Right ventricle myocardium inferior (tissue), 1 donor: ENCODE measurements at regions not wholly inside any gene's neighbourhood (a gene's known extent, or its start where the extent isn't known, plus 50 kb on each side); places are given as distances from the start of the nearest gene placed in this dataset.
A peak's percentile ranks its signal among the peaks of the same experiment; 100 is the strongest.

ENCODE experiments used
- ATAC-seq: fragments of 200-7000 bp; cut with Tn5 transposase; one replicate; pipeline ENCODE4 v1.9.1; 2020; ENCODE audit warnings: mild to moderate bottlenecking, moderate library complexity
- DNase-seq: peaks from one replicate; pipeline ENCODE4 v3.0.0; 2021; ENCODE audit errors: missing footprints
- intact Hi-C: fragments of 100-400 bp; cut with DNase I; formaldehyde crosslinking; loops from one replicate; pipeline ENCODE4 v1.11.0; 2022
- donor health status: DM: no; HTN: yes; CAD: no; lungs with severe emphysema.

DNA sequence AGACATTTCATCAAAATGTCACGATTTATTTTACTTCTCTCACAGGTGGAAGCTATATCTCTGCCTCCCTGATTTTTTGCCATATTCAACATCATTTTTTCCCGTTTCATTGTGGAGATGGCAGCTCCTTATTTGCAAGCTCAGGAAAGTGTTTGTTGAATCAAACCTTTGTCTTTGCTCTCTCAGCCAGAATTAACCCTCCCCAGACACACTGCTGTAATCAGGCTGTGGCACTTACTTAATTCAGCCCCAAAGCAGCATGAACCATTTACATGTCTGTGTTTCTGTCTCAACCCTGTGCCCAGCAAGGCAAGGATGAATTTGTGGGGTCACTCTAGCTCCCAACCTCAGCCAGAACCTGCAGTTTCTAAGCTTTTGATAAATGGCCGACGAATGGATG is 397.2 kb downstream of the TCERG1L start:
- DNase-seq (no peak), ATAC-seq (no peak)
- intact Hi-C loops, result no loop called here

DNA sequence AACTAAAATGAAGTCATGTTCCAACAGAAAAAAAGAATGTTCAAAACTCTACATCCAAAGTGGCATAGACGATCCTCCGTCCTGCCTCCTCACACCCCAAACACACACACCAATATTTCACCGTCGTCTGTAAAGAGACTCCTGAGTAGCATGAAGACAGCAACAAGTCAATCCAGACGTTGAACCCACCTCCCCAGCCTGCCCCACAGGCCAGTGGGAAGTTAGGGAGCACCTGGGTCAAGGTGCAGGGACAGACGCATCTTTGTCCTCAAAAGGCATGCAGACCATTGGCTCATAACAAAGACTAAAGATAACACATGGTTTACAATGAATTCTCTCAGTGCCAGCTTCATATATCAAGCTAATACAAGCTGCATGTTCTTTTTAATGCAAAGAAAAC is 396.5 kb downstream of the TCERG1L start:
- ATAC-seq, result no peak
- intact Hi-C loops, result no loop called here
- no peak for DNase-seq

DNA sequence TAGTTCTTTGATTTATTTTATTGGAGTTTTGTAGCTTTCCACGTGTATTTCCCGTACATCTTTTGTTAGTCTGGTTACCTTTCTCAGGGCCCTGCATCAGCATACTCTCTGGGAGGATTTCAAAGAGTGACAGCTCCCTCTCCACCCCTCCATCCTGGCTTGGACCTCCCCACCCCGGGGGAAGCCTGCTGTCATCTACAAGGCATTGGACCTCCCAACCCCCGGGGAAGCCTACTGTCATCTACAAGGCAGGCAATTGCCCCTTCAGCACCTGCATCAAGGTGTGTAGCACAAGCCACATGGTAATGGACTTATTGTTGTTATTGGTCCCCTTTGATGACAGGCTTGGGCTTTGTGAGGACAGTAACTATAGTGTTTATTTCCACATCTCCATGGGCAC is 390.1 kb downstream of the TCERG1L start:
- ATAC-seq, result no peak
- intact Hi-C loops, result no loop called here
- no peak for DNase-seq

DNA sequence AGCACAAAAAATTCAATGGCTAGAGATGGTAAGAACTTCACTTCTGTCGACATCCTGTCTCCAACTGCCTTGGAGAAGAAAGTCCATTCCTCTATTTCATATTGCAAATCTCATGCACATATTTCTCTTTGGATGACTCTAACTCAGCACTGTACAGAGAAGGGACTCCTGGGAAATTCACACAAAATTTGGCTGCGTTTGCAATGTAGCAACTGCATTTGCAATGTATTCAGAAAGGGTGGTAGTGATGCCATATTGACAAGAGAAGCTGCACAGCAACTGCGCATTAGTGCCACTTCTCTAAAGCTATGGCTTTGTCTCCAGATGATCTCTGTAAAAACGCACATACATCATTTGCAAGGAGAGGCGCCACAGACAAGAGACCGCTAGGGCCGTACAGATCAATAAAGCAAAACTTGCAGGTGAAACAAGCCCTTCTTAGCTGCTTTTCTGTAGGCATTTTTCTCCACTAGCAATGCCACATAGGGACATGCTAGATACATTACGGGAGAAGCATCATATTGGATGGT is 389.5 kb downstream of the TCERG1L start:
- intact Hi-C loops, result no loop called here
- DNase-seq (no peak), ATAC-seq (no peak)

DNA sequence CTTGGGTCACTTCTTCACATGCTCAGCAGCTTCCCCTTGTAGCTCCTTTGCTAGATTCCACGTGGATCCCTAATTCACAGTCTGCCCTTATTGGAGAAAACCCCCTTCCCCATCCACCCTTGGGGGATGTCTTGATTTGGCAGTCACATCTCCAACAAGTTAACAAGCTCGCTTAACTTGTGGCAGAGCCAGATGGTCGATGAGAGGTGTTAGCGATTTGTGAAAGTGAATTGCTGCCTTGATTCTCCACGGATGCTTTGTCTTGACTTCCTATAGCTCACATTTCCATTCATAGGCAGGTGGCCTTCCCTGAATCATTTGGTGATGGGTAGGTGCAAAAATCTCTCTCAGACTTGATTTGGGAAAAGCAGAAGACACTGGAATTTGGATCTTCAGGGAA is 387.9 kb downstream of the TCERG1L start:
- ATAC-seq, result no peak
- intact Hi-C loops, result no loop called here

DNA sequence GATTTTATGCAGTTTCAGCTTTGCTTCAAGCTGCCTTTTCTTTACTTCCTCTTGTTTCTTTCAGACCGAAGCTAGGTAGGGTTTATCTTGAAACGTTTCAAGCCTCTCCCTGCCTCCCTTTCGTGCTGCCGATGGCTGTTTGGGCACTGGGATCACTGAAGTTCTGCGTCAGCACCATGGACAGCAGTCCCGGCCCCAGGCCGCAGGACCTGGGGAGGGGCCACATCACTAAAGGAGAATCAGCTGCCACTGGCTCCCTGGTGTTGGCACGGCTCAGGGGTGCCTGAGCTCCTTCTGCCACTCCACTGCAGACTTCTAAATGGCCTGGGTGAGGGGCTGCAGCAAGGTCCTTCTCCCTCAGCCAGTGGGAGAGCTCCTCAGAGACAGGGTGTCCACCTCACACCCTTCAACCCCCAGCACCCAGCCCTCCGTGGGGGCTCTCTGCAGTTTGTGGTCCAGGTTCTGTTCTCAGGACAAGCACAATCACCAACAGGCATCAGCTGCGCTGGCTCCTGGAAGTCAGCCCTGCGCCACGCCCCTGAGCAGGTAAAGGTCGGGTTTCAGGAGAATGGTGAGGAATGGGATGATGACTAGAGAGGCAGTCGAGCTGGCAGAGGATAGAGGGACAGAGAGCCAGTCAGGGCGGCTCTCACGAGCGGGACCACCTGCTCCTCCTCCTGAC is 387.2 kb downstream of the TCERG1L start:
- intact Hi-C loops, result no loop called here
- ATAC-seq, result no peak
- no peak for DNase-seq

More for the DNA sequence above, 387.9 kb downstream of the TCERG1L start:
- no peak for DNase-seq

DNA sequence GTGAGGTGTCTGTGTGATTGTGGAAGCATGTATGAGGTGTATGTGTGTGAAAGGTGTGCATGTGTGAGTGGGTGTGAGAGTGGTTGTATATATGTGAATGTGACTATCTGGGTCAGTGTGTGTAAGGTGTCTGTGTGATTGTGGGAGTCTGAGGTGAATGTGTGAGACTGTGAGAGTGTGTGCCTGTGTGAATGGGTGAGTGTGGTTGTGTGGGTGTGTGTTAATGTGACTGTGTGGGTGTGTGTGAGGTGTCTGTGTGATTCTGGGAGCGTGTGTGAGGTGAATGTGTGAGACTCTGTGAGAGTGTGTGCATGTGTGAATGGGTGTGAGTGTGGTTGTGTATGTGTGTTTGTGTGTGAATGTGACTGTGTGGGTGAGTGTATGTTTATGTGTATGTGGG is 385.1 kb downstream of the TCERG1L start:
- DNase-seq (no peak), ATAC-seq (no peak)
- intact Hi-C loops, result no loop called here

DNA sequence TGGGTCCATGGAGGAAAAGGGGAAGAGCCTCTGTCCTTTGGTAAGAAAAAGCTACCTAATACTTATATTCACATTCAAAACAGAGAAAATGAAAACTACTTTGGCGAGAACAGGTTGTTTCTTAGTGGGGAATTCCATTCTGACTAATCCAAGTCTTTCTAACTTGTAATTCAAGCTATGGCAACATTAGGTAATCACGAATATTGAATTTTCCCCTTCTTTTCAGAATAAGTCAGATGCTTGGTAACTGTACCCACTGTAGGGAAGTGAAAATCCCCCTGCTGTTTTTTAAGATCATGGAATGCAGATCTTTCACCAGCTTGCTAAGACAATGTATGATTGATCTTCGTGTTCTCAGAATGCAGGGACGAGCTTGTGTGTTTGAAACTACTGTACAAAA is 384.4 kb downstream of the TCERG1L start:
- ATAC-seq, result no peak
- intact Hi-C loops, result no loop called here
- no peak for DNase-seq

DNA sequence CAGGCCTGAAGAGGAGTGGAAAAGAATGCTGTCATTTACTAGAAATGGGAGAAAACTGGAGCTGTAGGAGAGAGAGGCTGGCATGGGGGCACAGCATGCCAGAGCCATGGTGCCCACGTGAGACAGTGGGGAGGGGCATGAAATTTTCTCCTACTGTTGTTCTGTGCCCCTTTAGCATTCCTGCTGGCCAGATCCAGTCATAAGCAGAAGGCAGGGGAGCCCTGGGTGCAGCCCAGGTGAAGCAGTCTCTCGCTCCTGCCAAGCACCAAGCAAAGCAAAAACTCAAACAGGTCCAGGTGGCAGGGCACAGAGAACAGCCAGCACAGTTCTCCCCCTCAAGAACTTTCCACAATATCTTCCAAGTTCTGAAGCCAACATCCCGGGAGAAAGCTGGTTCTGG is 383.2 kb downstream of the TCERG1L start:
- DNase-seq (no peak), ATAC-seq (no peak)
- intact Hi-C loops, result no loop called here

DNA sequence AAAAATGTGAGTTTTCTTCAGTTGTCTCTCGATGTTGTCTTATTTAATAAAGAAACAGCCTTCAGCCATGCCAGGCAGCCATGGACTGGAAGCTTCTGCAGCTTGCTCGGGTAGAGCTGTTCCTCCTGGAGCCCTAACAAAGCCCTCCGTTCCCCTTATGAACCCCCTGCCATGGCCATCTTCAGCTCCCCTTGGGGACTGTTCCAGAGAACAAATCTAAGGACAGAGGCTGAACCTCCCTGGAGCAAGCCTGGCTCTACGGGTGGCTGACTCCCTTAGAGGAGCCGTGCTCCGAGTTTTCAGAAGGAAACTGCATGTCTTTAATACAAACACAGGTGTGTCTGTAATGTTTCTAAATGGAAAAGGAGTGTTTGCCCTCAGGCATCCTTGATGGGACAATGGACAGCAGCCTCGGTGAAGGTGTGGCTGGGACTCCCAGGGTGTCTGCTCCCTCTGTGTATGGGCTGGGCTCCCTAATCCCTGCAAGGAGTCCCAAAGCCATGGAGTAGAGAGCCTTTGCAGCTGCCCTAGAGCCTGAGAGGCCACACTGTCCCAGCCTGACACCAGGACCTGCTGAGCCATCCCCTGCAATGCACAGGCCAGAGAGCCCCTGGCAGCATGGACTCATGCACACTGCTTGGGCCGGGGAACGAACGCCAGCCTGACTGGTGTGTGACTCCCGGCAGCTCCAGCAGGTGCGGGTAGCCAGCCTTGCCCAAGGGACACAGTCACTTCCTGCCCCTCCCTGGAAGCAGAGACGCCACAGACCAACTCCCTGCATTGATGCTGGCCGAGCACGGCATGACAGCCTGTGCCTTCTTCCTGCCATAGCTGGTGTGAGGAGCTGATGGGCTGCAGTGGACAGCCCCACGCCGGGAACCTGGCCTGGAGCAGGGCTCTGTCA is 381.8 kb downstream of the TCERG1L start:
- intact Hi-C loops, result no loop called here
- DNase-seq (no peak), ATAC-seq (peak; percentile 9)

DNA sequence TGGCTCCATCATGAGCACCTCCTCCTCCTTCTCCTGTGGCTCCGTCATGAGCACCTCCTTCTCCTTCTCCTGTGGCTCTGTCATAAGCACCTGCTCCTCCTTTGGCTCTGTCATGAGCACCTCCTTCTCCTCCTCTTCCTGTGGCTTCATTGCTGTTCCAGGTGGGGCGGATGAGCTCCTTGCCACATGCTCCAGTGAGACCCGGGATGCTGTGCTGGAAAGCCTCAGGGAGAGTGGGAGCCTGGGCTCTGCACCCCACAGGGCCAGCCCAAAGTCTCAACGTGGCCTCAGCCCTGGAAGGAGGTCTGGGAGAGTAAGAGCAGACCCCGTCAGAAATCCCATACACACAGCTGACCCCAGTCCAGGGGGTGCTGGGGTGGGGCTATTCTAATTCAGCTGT is 380.7 kb downstream of the TCERG1L start:
- intact Hi-C loops, result no loop called here
- no peak for ATAC-seq

DNA sequence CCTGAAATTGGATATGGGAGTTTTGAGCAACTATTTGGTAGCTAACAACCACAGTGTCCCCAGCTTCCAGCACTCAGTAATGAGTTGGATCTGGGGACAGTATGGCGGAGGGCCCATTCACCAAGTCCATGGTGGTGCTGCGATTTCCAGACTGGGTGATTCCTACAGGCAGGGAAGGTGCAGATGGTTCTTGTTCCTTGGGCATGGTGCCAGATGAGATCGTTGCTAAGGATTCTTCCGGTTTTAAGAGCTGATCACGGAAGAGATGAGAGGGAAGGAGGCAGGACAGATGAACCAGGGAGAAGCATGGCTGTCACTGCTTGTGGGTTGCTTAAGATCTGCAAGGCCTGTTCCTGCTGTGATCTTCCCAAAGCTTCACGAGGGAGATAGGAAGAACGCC is 380.3 kb downstream of the TCERG1L start:
- DNase-seq (no peak), ATAC-seq (no peak)
- intact Hi-C loops, result no loop called here

More for the DNA sequence above, 380.7 kb downstream of the TCERG1L start:
- no peak for DNase-seq

DNA sequence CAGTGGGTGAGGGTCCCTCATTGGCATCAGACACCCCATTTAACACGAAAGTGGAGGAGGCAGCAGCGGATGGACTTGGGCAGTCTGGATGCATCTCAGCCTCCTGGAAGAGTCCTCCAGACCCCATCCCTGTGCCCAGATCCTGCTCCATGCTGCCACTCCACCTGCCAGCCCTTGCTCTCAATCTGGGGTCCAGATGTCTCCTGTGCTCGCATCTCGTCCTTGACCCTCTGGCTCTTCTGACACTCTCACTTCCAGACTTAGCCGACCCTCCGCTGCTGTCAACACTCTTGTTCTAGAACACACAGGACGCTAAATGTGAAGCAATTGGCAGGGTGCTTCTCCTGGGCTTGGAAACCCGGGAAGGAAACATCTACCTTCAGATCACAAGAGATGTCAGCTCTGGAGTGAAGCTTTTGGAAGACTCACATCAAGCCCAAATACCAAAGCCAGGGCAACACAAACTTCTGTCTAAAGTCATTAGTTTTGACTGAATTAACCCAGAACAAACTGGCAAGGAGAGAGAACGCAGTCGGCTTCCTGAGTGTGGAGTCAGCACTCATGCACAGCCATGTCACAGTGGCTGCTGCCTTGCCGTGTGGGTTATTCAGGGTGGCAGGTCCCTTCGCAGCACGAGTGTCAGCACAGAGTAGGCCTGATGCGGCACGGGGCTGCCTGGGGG is 379.1 kb downstream of the TCERG1L start:
- DNase-seq (no peak), ATAC-seq (no peak)
- intact Hi-C loops, result no loop called here

DNA sequence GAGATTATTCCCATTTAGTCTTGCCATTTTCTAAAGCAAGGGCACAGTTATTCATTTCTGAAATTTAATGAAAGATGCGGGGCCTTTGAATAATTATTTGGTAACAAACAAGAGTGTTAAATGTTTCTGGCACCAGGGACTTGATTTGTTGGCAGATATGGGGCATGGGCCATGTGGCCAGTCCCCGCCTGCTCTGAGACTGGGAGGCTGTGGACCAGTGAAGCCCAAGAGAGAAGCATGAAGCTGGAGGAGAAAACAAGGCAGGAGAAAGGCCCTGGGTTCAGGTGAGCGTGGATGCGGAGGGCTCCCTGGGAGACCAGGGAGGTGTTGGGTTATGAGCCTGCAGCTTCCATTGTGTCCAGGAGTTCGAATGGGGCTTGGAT is 378.5 kb downstream of the TCERG1L start:
- ATAC-seq, result no peak
- DNase-seq, result no peak
- intact Hi-C loops, result no loop called here

DNA sequence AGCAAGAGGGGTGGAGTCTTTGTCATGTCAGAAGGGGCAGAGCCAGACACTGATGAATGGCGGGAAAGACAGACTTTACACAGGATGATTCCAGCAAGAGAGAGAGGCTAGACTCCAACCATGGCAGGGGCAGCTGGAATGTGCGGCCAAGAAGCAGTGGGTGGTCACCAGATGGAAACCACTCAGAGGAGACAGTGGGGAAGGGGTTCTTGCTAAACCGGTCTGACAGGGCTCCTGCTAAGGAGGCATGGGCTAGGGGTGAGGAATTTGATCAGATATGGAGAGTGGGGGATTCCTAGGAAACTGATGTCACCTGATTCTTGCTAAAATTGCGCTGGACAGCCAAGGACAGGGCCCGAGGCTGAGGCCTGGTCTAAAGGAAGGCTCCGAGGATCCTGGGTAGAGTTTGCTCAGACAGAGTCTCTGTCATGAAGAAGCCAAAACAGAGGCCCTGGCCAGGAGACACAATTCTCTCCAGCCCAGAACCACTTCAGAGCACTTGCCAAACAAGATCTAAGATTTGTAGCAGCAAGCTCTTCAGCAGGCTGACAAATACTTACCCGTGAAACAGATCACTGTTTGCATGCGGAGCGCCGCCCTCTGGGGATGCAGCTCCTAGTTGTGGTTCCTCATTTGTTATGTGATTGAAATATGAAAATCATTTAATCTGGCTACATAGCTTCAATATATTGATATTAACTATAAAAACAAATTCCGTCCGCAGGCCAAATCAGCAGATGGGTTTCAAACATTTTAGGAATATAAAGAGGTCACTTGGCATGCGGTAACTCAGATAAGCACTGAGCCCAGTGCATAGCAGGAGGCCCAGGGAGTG is 377.0 kb downstream of the TCERG1L start:
- ATAC-seq, result no peak
- intact Hi-C loops, result no loop called here
- DNase-seq, result no peak

DNA sequence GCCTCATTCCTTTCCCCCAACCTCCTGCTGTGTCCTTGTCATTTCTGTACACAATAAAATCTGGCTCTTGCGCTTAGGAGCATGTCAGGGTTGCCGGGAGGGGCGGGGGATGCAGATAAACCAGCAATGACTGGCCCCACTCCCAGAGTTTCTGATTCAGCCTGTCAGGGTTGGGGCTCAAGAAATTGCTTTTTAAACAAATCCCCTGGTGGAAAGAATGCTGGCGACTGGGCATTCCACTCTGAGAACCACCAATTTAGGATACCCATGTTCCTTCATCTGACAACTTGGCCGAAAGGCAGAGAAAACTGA is 376.4 kb downstream of the TCERG1L start:
- no peak for ATAC-seq

DNA sequence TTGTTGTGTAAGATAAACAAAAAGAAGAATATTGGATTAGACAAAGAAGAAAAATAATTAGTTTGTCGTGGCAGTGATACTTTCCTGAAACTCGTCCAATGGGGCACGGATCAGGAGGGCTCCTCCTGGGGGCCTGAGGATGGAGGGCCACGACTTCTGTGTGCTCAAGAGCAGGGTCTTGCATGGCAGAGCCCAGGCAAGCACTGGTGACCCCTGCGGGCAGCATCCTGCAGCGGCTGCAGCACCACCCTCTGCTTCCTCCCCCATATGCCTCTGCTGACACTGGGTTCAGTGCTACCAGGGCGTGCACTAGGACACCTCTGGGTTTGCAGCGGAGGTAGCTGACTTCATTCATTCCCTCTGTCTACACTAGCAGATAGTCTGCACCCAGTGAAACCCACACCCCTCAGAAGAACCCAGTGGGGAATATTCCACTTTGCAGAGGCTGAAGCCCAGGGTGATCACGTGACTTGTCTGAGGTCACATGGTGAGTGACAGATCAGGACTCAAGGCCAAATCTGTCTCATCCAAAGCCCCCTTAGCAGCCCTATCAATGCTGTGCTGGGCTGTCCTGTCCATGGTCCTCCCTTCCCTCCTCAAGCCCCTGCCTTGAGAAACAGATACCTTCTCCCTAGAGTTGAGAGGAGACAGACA is 375.5 kb downstream of the TCERG1L start:
- ATAC-seq (no peak), DNase-seq (no peak)
- intact Hi-C loops, result no loop called here

More for the DNA sequence above, 376.4 kb downstream of the TCERG1L start:
- DNase-seq, result no peak
- intact Hi-C loops, result no loop called here

DNA sequence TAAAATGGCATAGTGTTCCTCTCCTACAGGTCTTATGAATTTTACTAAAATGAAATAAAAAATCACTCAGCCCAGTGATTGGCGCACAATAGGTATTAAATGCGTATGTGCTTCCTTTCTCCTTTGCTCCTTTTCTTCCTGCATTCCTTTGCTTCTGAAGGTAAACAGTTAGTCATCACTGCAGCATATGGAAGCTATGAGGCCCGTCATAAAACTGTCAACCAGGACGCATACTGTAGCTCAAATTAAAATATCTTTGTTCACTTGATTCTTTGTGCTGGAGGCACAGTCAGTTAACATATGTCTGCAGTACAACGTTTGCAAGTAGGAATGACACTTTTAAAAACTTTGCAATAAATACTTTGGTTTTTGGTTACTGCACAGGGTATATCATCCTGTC is 374.7 kb downstream of the TCERG1L start:
- DNase-seq, result no peak
- ATAC-seq, result no peak
- intact Hi-C loops, result no loop called here
